Heart right ventricle (tissue), 16 donors: ENCODE measurements at regions not wholly inside any gene's neighbourhood (a gene's known extent, or its start where the extent isn't known, plus 50 kb on each side); places are given as distances from the start of the nearest gene placed in this dataset.
"Not testable (repeated sequence)": the region's sequence is repeated elsewhere in the genome, so short reads cannot be mapped to it uniquely, and the experiment has no call there.

Experiments used
- ATAC-seq, 8 donors: fragments of 200-7000 bp; cut with Tn5 transposase; one replicate each; pipeline ENCODE4 v1.9.1; 2020; ENCODE audit warnings: mild to moderate bottlenecking in 8 of 8, moderate library complexity in 8 of 8, moderate number of reproducible peaks in 1 of 8
- DNase-seq, 2 donors: peaks; one replicate each; pipeline ENCODE4 v3.0.0-alpha.2; 2020
- H3K27ac ChIP-seq, 10 donors: fragments of 200-600 bp; sonication (generic) in 2 of 10; one replicate each; pipeline versions ENCODE4 v1.5.0 to v1.8.0; 2020 to 2022; ENCODE audit warnings: mild to moderate bottlenecking in 3 of 10
- H3K27me3 ChIP-seq, 7 donors: fragments of 200-600 bp; one replicate each; pipeline ENCODE4 v1.8.0; 2021 to 2022; ENCODE audit warnings: mild to moderate bottlenecking in 2 of 7
- H3K36me3 ChIP-seq, 9 donors: fragments of 200-600 bp; sonication (generic) in 1 of 9; one replicate each; pipeline versions ENCODE4 v1.5.0 to v1.8.0; 2020 to 2022; ENCODE audit warnings: mild to moderate bottlenecking in 2 of 9
- H3K4me1 ChIP-seq, 9 donors: fragments of 200-600 bp; sonication (generic) in 1 of 9; one replicate each; pipeline versions ENCODE4 v1.5.0 to v1.8.0; 2020 to 2022; ENCODE audit warnings: mild to moderate bottlenecking in 4 of 9
- H3K4me3 ChIP-seq, 10 donors: fragments of 200-600 bp; sonication (generic) in 2 of 10; one replicate each; pipeline versions ENCODE4 v1.5.0 to v1.8.0; 2020 to 2022; ENCODE audit warnings: mild to moderate bottlenecking in 7 of 10, moderate library complexity in 2 of 10
- H3K9me3 ChIP-seq, 11 donors: fragments of 200-600 bp in 10 of 11; sonication (generic) in 2 of 11; one replicate each; pipeline versions ENCODE4 v1.5.0 to v1.8.0; 2013 to 2022; ENCODE audit warnings: mild to moderate bottlenecking in 2 of 11, control low read depth in 1 of 11, moderate library complexity in 1 of 11
- CTCF ChIP-seq, 9 donors: fragments of 200-600 bp; sonication (generic) in 2 of 9; IDR thresholded peaks; one replicate each; pipeline versions ENCODE4 v1.5.0 to v1.8.0; 2021 to 2022; ENCODE audit warnings: antibody characterized with exemption in 9 of 9, mild to moderate bottlenecking in 5 of 9, moderate library complexity in 1 of 9
- WGBS, 2 donors: extraction: QIAGEN DNeasy Blood & Tissue Kit; methylation state at CpG; one replicate each; pipeline ENCODE4 v1.1.7; 2013; ENCODE audit warnings: inconsistent platforms in 1 of 2; 5-methylcytosine and 5-hydroxymethylcytosine counted together
- intact Hi-C, 10 donors: fragments of 100-400 bp; cut with DNase I; formaldehyde crosslinking; loops; one replicate each; pipeline versions ENCODE4 v1.11.1 to v1.14.2; 2022
- donor health status: Arrhythmogenic right ventricular cardiomyopathy.
- donor health status: ischemic (EF 13 %, LVEDD 7.1; RV severe dilation, severe dysfunction).
- donor health status: healthy with polysubstance abuse.
- donor health status: DM: no; HTN: yes; CAD: no.
- donor health status: DM: no; HTN: no; CAD: no.
- donor health status: ischemic (EF 25% LVEDD 6.9; RV normal size, moderate dysfunction).
- donor health status: ischemic (EF 25% LVEDD 5.7; RV mildly dilated, moderate dysfunction).
- donor health status: healthy.
- donor health status: DM: yes; HTN: yes; CAD: no.
- donor health status: Ischemic cardiomyopathy.
- donor health status: ischemic (EF 35%, LVEDD 5.7; RV mildly dilated, moderate dysfunction).
- donor health status: nonischemic (EF 11% LVEDD 7.7; RV severe dilation, severe dysfunction).
- donor health status: DM: yes; HTN: yes; CAD: no.
- donor health status: PGD.
- donor health status: ischemic (EF 29% LVEDD 5.4; RV normal size, mild dysfunction).
- donor health status: nonischemic (EF 23%, LVEDD 6.1; RV moderate dilation, normal function).

- DNase-seq, result no peak
- Histone ChIP-seq H3K36me3 (no peaks in the 10 kb centered on the region), H3K4me3 (no peak overlapping the region), H3K4me1 (no peaks in the 10 kb centered on the region), H3K27ac (no peak overlapping the region), H3K9me3 (no peaks in the 10 kb centered on the region), H3K27me3 (no peaks in the 10 kb centered on the region)
- no peak for ATAC-seq
- TF ChIP-seq CTCF (IDR thresholded peaks at IDR 0.05), result no peak
- 86 to 89% methylated on average over 2 of the region's 2 CpGs for WGBS, 2 donors
- intact Hi-C loops, result loop anchor here in 1 of 10 donors (10.0 kb wide), 1 partner anchor 58 kb away; no protein-coding TSS in a partner anchor
Measured at GRCh38 chr9:11702548-11702947, 990.6 kb upstream of the TYRP1 start.

- not testable (repeated sequence) for H3K27ac ChIP-seq, H3K4me1 ChIP-seq, H3K9me3 ChIP-seq, DNase-seq, H3K27me3 ChIP-seq, ATAC-seq, H3K4me3 ChIP-seq, H3K36me3 ChIP-seq
- intact Hi-C loops, result loop anchor here in 1 of 10 donors (10.0 kb wide), 1 partner anchor 59 kb away; no protein-coding TSS in a partner anchor
- 0 to 67% methylated on average over 1 of the region's 1 CpG for WGBS, 2 donors
Measured at GRCh38 chr9:11704198-11704597, 989.0 kb upstream of the TYRP1 start.

GRCh38 chr9:11708899-11709298 lies 984.3 kb upstream of the TYRP1 start:
- no peak for DNase-seq
- peaks cover 0 to 13% (median 0%) of the 10 kb centered on the region in 11 donors for H3K9me3 ChIP-seq
- no peak for TF ChIP-seq CTCF (IDR thresholded peaks at IDR 0.05)
- H3K4me1 ChIP-seq, result no peaks in the 10 kb centered on the region
- no peaks in the 10 kb centered on the region for H3K36me3 ChIP-seq
- H3K4me3 ChIP-seq, result no peak overlapping the region
- ATAC-seq, result no peak
- no peaks in the 10 kb centered on the region for H3K27me3 ChIP-seq
- H3K27ac ChIP-seq, result no peak overlapping the region
- 77 to 78% methylated on average over 2 of the region's 2 CpGs for WGBS, 2 donors
- intact Hi-C loops, result loop anchor here in 1 of 10 donors (10.0 kb wide), 1 partner anchor 64 kb away; no protein-coding TSS in a partner anchor

GRCh38 chr9:11709567-11709966 lies 983.6 kb upstream of the TYRP1 start:
- no peaks in the 10 kb centered on the region for H3K27me3 ChIP-seq
- WGBS, 2 donors, result 0 to 66% methylated on average over 1 of the region's 1 CpG
- H3K4me3 ChIP-seq, result no peak overlapping the region
- DNase-seq, result no peak
- intact Hi-C loops, result loop anchor here in 1 of 10 donors (10.0 kb wide), 1 partner anchor 65 kb away; no protein-coding TSS in a partner anchor
- H3K27ac ChIP-seq, result no peak overlapping the region
- ATAC-seq, result no peak
- peaks cover 0 to 13% (median 0%) of the 10 kb centered on the region in 11 donors for H3K9me3 ChIP-seq
- no peaks in the 10 kb centered on the region for H3K36me3 ChIP-seq
- no peak for TF ChIP-seq CTCF (IDR thresholded peaks at IDR 0.05)
- H3K4me1 ChIP-seq, result no peaks in the 10 kb centered on the region

- Histone ChIP-seq H3K36me3 (no peaks in the 10 kb centered on the region), H3K27me3 (no peaks in the 10 kb centered on the region), H3K4me1 (no peaks in the 10 kb centered on the region), H3K9me3 (peaks cover 0 to 14% (median 0%) of the 10 kb centered on the region in 11 donors), H3K4me3 (no peak overlapping the region), H3K27ac (no peak overlapping the region)
- ATAC-seq (no peak), DNase-seq (no peak)
- no peak for TF ChIP-seq CTCF (IDR thresholded peaks at IDR 0.05)
- 79 to 88% methylated on average over 2 of the region's 2 CpGs for WGBS, 2 donors
- intact Hi-C loops, result no loop called here
Measured at GRCh38 chr9:11713077-11713476, 980.1 kb upstream of the TYRP1 start.
